Muscle of arm (tissue), 1 donor: ENCODE measurements at regions not wholly inside any gene's neighbourhood (a gene's known extent, or its start where the extent isn't known, plus 50 kb on each side); places are given as distances from the start of the nearest gene placed in this dataset.

ENCODE experiments used
- DNase-seq: peaks from one replicate; pipeline ENCODE4 v3.0.0-alpha.2; 2013

DNA sequence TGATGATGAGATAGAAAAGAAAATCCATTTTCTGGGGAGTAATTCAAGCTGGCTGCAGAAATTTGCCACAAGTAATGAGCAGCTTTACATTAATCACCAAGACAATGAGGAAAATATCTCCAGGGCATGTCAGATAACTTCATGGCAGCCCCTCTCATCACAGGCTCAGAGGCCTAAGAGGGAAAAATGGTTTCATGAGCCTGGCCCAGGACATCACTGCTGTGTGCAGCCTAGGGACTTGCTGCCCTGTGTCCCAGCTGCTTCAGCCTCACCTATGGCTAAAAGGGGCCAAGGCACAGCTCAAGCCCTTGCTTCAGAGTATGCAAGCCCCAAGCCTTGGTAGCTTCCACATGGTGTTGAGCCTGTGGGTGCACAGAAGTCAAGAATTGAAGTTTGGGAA is 161.7 kb downstream of the OPA1 start:
- no peak for DNase-seq

DNA sequence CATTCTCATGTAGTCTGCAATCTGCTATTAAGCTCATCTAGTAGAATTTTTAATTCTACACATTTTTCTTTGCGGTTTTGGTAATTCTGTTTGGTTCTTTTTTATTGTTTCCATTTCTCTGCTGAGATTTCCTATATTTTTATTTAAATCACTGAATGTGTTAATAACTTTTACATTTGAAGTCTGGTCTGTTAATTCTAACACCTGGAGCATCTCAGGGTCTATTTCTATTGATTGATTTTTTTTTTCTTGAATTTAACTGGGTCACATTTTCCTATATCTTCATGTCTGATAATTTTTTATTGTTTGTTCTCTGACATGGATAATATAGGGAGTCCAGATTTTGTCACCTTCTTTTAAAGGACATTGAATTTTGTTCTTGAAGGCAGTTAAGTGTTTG is 163.5 kb downstream of the OPA1 start:
- no peak for DNase-seq

DNA sequence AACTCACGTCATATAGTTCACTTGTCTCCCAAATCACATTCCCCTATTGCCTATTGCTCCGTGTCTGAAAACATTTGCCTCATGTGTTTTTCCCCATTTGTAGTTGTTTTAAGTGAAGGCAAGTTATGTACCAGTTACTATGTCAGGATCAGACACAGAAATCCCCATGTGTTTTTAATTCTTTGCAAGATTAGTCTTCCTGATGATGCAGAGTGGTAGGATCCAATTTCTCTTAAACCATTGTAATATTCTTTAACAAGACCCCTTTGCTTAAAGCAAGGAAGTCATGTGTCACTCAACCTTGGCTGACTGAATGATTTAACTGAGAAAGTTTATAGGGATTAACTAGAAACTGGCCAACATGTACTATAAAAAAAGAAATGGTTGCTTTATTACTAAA is 164.4 kb downstream of the OPA1 start:
- no peak for DNase-seq

DNA sequence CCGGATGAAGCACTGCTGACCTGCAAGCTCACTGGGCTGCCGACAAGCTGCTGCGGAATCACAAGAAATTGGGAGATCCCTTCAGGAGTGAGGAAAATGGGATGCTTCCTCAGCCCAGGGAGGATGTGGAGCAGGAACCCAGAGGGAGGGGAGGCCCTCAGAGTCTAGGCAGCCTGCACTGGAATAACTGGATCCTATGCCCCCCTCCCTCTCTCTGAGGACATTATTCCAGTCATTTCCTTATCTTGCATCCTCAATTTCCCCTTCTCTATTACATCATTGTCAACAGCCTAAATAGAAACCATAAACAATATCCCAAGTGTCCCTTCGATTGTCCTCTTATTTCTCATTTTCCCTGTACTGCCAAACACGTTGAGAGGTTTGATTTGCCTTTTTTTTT is 169.0 kb downstream of the OPA1 start:
- no peak for DNase-seq

DNA sequence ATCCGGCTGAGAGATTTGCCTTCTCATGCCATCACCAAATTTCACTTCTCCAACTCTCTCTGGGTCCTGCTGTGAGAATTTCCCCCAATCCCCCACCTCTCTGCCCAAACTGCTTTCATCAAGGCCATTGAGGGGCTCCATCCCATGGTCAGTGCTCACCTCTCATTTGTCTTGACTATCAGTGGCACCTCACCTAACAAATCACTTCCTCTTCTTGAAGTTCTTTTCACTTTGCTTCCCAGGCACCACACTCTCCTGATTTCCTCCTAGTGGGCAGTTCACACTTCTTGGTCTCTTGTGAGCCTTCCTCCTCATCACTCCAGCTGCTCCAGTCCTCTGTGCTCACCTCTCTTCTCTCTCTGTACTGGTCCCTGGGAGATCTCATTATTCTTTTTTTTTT is 169.6 kb downstream of the OPA1 start:
- DNase-seq, result no peak

DNA sequence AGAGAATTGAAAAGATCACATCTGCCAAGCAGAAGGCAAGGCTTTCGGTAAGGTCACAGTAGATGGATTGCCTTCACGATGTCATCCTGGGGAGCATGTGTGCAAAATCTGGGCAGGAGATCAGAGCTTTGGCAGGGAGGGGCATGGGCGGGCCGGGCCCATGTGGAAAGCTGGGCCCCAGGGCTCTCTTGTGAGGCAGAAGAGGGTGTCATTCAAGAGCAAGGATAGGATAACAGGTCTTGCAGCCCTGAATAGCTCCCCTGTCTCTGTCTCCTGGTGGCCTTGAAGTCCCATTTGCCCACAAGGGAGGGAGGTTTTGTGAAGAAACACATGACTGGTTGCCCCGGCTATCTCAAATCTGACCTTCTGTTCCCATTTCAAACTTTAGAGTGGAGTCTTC is 172.0 kb downstream of the OPA1 start:
- DNase-seq, result no peak

DNA sequence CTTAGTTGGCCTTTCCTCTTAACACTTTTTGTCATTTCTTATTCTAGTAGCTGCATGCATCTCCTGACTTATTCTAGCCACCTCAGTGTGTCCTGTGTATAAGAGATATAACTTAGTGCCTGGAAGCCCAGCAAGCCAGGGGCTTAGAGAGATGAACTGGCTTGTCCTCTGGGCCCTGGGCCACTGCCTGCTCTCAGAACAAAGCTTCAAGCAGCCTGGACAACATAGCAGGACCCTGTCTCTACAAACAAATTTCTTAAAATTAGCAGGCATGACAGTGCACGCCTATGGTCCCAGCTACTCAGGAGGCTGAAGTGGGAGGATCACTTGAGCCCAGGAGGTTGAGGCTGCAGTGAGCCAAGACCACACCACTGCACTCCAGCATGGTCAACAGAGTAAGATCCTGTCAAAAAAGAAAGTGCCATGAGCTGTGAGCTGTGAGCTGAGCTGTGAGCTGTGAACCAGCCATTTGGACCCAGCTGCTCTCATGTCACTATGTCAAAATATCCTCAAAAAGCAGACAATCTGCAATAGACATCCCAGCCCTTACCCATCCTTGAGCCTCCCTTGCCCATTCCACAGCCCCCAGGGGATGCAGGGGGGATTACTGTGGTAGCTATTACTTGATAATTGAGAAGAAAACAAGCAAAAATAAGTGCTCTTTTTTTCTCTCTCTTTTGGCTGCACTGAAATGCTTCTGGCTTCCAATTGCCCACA is 174.5 kb downstream of the OPA1 start:
- DNase-seq, result no peak

DNA sequence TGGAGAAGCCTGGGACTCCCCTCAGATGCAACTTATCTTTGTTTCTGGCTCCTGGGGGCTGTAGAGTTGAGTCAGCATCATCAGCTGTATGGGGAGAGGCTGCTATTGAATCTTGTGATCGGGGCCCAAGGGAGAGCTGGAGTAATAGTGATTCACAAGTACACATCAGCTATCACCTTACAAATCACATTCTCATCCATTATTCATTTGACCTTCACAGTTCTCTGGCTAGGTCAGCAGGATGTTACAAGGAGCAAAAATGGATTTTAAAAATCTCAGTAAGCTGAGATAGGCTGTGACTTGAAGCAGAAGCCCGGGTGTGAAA is 175.0 kb downstream of the OPA1 start:
- DNase-seq, result no peak

DNA sequence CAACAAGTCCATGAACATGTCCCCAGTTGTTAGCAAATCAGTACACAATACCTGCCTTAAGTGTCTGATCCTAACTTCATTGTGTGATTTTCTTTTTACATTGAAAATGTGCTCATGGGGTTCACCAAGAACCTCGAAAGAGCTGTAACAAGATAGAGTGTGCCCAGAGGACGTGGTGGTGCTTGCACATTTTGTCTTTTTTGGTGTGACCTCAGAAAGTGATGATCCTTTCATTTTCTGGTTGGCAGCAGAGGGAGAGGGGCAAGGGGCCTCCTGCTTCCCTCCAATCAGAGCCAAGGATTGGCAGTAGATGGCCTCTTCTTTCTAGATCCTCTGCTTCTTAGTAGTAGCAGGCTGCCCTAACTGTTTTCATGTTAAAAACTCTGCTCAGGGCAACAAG is 176.4 kb downstream of the OPA1 start:
- no peak for DNase-seq

DNA sequence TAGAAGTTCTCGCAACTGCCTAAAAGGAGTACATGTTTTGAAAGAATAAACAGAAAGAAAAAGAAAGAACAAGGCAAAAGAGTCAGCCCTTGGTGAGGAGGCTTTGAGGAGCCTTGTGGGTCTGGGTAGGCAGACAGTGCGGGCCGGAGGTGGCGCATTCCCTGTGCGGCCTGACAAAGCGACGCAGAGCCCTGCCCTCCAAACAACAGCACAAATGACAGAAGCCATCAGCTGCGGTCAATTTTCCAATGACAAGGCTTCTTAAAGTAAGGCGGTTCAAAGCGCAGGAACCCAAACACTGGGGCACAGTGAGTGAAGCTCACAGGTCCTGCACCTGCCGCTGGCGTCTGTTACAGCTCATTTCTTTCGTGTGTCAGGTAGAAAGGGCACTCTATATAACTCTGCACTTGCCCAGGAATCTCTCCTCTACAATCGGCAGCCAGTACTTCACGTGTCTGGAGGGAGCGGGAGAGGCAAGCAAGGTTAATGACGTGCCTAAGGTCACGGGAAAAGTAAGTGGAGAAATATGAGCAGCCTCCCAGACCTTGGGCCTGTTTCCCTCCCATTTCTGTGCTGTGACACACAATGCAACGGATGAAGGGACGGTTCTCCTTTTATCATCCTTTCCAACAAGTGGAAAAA is 178.1 kb downstream of the OPA1 start:
- DNase-seq, result no peak

DNA sequence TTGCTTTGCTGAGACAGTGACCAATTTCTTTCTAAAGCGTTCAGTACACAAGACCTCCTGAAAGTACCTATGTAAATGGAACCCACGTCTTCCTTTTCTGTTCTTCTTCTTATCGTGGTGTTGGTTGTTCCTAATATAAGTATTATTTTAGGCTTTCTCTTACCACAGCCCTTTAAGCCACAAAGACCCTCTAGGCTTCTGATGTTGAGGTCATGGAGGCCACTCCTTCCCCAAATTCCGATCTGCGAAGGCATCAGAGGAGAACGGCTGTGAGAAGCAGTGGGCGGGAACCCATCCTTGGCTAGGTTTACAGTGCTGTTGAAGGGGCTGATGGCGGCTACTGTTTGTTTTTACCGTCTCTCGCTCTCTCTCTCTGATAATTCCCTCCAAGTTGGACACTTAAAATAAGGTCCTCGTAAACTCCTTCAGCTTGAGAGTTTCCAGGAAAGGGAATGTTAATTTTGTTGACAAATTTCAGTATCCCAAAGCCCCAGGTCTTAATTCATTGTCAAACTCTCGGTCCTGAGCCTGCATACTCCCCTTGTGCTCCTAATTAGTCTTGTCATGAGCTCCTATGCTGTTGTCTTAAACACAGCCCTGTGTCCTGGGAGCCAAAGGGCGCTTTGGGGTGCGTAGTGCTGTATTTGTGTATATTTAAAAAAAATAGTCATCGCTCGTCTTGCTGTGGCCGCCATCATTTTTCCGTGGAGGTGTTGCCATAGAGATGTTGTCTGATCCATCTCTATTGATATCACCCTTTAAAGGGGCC is 178.8 kb downstream of the OPA1 start:
- DNase-seq, result no peak

DNA sequence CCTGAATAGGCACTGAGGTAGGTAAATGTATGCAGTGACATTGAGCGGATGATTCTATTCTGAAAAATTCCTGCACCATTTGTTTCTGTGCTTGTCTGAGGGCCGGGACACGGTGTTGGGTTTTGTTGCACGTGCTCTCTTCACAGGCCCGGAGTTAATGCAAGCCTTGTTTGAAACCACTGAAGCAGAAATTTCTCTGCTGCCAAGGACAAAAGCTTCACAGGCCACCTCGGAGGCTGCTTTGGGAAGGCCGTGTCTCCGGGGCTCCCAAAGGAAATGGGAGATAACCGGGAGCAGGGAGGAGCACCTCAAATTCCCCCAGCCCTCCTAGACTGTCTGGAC is 179.4 kb downstream of the OPA1 start:
- DNase-seq, result no peak

DNA sequence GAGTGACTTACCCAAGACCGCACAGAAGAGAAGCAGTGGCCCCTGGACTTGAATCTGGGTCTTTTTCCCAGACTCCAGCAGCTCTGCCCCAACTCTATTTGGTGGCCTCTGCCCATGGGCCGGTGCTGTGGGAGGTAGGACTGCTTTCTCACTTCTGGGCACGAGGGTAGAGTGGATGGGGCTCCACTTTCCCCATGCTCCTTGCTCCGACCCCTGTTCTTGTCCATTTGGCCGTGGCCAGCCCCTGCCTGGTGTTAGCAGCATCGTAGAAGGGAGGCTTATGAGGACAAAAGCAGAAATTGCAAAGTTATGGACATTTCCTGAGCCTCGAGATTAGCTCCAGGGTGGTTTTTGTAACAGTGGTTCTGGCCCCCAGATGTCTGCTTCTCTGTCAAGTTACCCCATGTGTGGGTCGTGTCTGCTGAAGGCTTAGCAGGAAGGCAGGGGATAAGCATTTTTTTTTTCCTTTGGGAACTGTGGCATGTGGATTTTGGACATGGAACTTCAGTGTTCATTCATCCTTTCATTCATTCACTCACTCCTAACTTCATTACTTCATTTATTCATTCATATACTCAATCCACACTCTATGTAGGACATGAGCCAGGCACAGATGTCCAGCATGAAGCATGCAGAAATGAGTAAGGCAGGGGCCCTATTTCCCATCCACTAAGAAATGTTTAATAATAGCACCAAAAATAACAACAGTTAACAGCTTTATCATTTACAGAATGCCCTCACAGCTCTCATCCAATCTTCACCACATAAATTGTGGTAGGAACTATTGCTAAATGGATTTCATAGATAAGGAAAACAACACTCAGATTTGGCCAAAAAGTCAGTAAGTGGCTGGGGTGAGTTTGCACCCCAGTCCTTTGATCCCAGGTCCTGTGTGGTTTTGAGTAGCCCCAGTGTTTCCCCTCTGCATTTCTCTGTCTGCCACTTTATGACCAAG is 180.5 kb downstream of the OPA1 start:
- no peak for DNase-seq

DNA sequence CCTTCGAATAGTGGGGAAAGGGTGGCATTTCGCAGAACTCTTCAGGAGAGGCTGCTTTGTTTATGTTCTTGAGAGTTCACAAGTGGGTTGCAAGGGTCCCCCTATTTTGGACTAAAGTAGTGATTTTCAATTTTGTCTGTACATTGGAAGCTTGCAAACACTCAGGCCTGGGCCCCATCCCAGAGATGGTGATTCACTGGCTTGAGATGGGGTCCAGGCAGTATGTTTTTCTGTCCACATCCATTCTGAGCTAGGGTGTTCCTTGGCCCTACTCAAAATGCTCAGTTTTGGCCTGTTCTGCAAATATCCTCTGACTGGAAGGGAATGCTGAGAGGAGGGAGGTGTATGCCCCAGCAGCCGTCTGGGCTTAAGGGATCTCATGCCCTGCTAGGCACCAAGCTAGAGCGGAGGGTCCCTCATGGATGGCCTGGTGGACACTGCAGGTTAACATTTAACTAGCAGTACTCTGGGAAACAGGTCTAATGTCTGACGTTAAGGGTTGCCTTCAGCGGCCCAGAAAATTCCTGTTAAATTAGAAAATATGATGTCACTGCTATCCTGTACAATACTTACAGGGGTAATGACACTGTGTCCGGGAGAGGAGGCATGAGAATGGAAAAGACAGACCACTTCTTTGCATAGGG is 181.4 kb downstream of the OPA1 start:
- DNase-seq, result no peak

DNA sequence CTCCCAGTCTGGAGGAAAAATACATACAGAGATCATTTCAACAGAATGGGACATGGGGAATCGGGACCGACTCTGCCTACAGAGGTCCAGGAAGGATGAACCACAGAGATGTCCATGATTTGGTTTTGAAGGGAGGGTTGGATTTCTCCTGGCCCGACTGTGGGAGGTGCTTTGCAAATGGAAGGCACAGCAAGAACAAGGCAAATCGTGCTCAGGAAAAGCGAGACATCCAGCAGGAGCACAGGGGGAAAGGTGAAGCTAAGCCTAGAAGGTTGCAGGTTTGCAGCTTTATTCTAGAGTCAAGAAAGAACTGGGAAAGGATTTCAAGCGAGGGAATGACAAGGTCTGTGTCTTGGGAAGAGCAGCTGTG is 181.9 kb downstream of the OPA1 start:
- no peak for DNase-seq

DNA sequence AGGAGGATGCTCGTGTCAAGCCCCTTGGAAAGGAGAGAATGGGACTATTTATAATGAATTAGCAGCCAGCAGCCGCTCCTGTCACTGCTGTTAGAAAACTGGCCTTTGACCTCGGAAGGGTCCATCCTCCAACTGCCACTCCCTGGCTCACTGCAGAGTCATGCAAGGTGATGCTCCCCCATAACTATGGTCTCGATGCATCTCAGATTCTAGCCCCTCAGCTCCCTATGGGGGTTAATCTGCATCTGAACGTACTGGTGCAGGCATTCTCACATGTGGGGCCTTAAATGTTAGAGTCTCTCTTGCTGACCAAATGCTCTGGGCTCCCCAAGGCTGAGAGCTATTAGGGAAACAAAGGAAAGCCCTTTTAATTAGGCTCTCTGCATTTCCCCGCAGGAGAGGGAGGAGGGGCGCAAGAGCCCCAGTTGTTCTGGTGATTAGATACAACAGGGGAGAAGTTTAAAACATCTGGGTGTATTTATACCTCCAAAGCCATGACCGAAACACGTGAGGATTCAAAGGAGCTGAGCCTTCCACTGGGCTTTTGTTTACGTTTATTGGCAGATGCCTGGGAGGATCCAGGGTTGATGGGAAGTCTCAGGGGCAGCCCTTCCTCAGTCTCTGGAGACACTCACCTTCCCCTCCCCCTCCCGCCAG is 182.5 kb downstream of the OPA1 start:
- DNase-seq, result no peak

DNA sequence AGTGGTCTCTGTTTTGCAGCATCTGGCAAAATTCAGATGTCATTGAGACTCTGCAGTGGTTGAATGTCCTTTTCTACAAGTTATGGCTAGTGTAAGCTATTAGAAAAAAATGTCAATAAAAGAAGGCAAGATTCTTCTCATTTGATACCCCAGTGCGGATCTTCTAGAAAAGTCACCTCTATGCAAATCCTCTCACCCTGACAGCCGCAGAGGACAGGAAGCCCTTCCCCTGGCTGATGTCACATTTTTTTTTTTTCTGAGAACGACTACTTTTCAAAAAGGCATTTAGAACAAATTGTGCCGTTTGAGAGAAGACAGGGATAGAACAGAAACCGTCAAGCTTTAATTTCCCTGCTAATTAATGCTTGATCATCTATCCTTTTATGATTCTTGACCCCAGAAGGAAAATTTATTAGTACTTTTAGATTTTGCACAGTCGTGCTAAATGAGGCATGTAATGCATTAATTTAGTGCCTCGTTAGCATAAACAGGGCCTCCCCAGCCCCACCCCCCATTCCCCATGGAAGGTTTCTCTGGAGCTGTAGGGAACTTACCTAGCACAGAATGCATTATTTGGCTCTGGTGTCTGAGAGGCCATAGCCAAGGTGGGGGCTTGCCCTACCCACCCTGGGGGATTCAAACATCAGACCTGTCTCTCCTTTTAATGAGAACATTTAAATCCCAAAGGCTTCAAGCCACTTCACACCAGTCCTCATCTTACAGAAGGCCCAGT is 183.8 kb downstream of the OPA1 start:
- no peak for DNase-seq

DNA sequence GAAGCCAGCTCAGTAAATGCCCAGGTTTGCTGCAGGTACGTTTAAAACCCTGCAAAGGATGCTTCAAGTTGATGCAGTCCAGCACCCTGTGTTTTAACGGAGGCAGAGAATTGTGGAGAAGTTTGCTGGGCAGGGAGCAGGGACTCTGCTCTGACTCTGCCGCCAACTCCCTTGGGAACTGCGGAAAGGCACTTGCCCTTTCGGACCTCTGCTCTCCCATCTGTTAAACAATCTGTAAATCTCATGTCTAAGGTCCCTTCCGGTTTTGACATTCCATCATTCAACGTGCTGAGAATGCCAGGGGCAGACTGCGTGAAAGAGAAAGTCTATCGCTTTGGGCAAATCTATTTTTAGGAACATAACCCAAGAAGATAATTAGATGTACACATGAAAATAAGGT is 184.5 kb downstream of the OPA1 start:
- no peak for DNase-seq

DNA sequence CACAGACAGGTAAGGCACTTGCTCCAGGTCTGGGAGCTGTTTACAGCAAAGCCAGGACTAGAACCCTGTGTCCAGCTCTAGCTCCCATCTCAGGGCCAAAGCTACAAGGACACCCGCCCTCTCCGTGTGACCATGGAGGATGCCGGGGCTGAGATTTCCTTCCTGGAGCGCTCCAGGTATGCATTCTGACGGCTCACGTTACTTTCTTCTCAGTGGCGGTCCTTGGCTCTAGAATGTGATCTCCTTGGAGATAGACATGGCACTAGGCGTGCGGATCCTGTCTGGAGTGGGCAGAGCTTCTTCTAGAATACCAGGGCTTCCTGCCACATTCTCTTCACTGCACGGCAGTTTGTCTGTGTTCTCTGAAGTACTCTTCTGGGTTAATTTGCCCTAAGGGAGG is 185.7 kb downstream of the OPA1 start:
- no peak for DNase-seq

DNA sequence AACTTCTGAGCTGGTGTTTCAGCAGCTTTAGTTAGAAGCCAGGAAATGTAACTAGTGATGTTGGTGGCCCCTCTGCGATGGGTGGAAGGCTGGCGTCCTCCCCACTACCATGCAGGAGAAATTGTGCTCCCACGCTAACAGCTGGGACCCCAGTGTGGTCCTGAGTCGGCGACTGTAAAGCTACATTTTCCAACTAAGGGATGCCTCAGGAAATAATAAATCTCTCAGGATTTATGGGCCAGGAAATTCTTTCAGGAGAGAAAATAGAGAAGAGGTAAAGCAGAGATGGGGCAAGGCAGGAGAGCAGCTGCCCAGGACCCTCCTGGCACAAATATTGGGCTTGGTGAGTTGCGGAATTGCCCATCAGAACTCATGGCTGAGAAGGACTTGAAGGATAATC is 186.9 kb downstream of the OPA1 start:
- DNase-seq, result no peak

DNA sequence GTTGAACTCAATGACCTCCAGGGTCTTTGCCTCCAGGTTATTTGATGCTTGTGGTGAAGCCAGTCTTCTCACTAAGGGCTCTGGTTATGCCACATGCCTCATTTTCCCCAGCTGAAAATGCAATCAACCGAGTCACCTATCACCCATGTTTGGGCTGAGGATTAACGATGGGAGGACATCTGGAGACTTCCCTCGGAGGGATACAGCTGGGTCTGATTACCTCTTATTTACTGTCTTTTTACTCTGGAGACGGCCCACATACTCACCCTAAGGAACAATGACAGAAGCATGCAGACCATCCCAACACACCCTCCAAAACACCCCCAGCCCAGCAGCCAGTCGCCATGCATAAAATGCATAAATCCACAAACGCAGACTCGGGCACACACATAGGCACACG is 187.4 kb downstream of the OPA1 start:
- no peak for DNase-seq
